IMR-90 (cell line): ENCODE measurements at regions not wholly inside any gene's neighbourhood (a gene's known extent, or its start where the extent isn't known, plus 50 kb on each side); places are given as distances from the start of the nearest gene placed in this dataset.
A peak's percentile ranks its signal among the peaks of the same experiment; 100 is the strongest.

Source experiments
- ATAC-seq: fragments of 200-7000 bp; cut with Tn5 transposase; 2 replicates; pipeline ENCODE4 v1.9.1; 2020; ENCODE audit warnings: low read depth, mild to moderate bottlenecking, moderate library complexity
- BruUV-seq: library from RNA; stranded (reverse); fragments of 400-500 nt; replicated peaks from 2 replicates; lab custom pipeline; 2021; lab: Mats Ljungman, UMichigan
- CTCF ChIA-PET: fragments of 300-600 bp; formaldehyde crosslinking; extraction: SDS; loops from one replicate; lab custom pipeline; 2021; ENCODE audit warnings: antibody characterized with exemption; lab: Yijun Ruan, JAX
- POLR2A ChIA-PET: fragments of 300-600 bp; sonication (Branson Sonifier 250); formaldehyde crosslinking; loops from one replicate; lab custom pipeline; 2022; ENCODE audit warnings: antibody characterized with exemption; ENCODE audit not compliant: unreplicated experiment; lab: Charles Lee
- DNase-seq: peaks from one replicate; pipeline ENCODE4 v3.0.0; 2013
- H2AFZ ChIP-seq: replicated peaks from 2 replicates; pipeline ENCODE3; 2013; ENCODE audit warnings: low read length, mild to moderate bottlenecking; ENCODE audit not compliant: poor library complexity
- H2AK5ac ChIP-seq: 2 replicates; pipeline ENCODE4 v1.6.1; 2013; ENCODE audit warnings: low read depth, low read length, inconsistent platforms
- H2AK9ac ChIP-seq: replicated peaks from 2 replicates; pipeline ENCODE3; 2013; ENCODE audit warnings: mild to moderate bottlenecking, low read depth, low read length, moderate library complexity; ENCODE audit not compliant: poor library complexity
- H2BK120ac ChIP-seq: 2 replicates; pipeline ENCODE4 v1.6.1; 2013; ENCODE audit warnings: low read depth, low read length, inconsistent platforms
- H2BK15ac ChIP-seq: 3 replicates; pipeline ENCODE4 v1.6.1; 2013; ENCODE audit warnings: low read depth, low read length, inconsistent platforms
- H2BK20ac ChIP-seq: 2 replicates; pipeline ENCODE4 v1.6.1; 2013; ENCODE audit warnings: low read depth, mild to moderate bottlenecking, inconsistent platforms, low read length, moderate library complexity
- H2BK5ac ChIP-seq: 2 replicates; pipeline ENCODE4 v1.6.1; 2013; ENCODE audit warnings: mild to moderate bottlenecking, low read depth, low read length, inconsistent platforms; ENCODE audit not compliant: poor library complexity, severe bottlenecking
- H3K14ac ChIP-seq: replicated peaks from 2 replicates; pipeline ENCODE4 v1.6.1; 2013; ENCODE audit warnings: low read depth, low read length, inconsistent platforms
- H3K18ac ChIP-seq: 2 replicates; pipeline ENCODE4 v1.6.1; 2013; ENCODE audit warnings: low read depth, low read length, control low read depth
- H3K23ac ChIP-seq: 2 replicates; pipeline ENCODE4 v1.6.1; 2013; ENCODE audit warnings: low read depth, low read length, inconsistent platforms
- H3K27ac ChIP-seq: 2 replicates; pipeline ENCODE4 v1.5.1; 2013; ENCODE audit warnings: mild to moderate bottlenecking, control low read depth, low read length; ENCODE audit not compliant: insufficient read depth
- H3K27me3 ChIP-seq: 2 replicates; pipeline ENCODE4 v1.6.1; 2013; ENCODE audit warnings: low read length; ENCODE audit not compliant: control insufficient read depth, insufficient read depth
- H3K36me3 ChIP-seq: 2 replicates; pipeline ENCODE4 v1.6.1; 2013; ENCODE audit warnings: low read length, mixed read lengths; ENCODE audit not compliant: control insufficient read depth, insufficient read depth
- H3K4ac ChIP-seq: 2 replicates; pipeline ENCODE4 v1.6.1; 2013; ENCODE audit warnings: low read depth, low read length, inconsistent platforms
- H3K4me1 ChIP-seq: 2 replicates; pipeline ENCODE4 v1.6.1; 2013; ENCODE audit warnings: low read length, mixed read lengths; ENCODE audit not compliant: control insufficient read depth, insufficient read depth
- H3K4me2 ChIP-seq: 2 replicates; pipeline ENCODE4 v1.6.1; 2013; ENCODE audit warnings: low read depth, mild to moderate bottlenecking, control low read depth, low read length, moderate library complexity
- H3K4me3 ChIP-seq: 2 replicates; pipeline ENCODE4 v1.5.1; 2013; ENCODE audit warnings: low read depth, mild to moderate bottlenecking, control low read depth, low read length, moderate library complexity; ENCODE audit not compliant: insufficient read depth
- H3K56ac ChIP-seq: 2 replicates; pipeline ENCODE4 v1.6.1; 2013; ENCODE audit warnings: low read length, inconsistent platforms; ENCODE audit not compliant: insufficient read depth; ENCODE audit errors: extremely low read depth
- H3K79me1 ChIP-seq, 2 experiments: 2 replicates each; pipeline ENCODE4 v1.6.1; 2013; ENCODE audit warnings: low read length in 2 of 2, inconsistent platforms in 1 of 2, low read depth in 1 of 2
- H3K9ac ChIP-seq: 2 replicates; pipeline ENCODE4 v1.6.1; 2013; ENCODE audit warnings: low read depth, low read length, control low read depth
- H3K9me1 ChIP-seq: 2 replicates; pipeline ENCODE4 v1.6.1; 2013; ENCODE audit warnings: low read length, inconsistent platforms; ENCODE audit not compliant: insufficient read depth
- H3K9me3 ChIP-seq: 2 replicates; pipeline ENCODE4 v1.6.1; 2013; ENCODE audit warnings: low read length; ENCODE audit not compliant: control insufficient read depth, insufficient read depth
- H4K20me1 ChIP-seq: 2 replicates; pipeline ENCODE4 v1.6.1; 2013; ENCODE audit warnings: low read length, inconsistent platforms; ENCODE audit not compliant: insufficient read depth
- H4K5ac ChIP-seq: 2 replicates; pipeline ENCODE4 v1.6.1; 2013; ENCODE audit warnings: mild to moderate bottlenecking, low read depth, low read length, control low read depth
- H4K8ac ChIP-seq, 2 experiments: 2 replicates each; pipeline ENCODE4 v1.6.1; 2013; ENCODE audit warnings: low read depth in 2 of 2, low read length in 2 of 2, control low read depth in 1 of 2, inconsistent platforms in 1 of 2
- H4K91ac ChIP-seq: 2 replicates; pipeline ENCODE4 v1.6.1; 2013; ENCODE audit warnings: low read depth, low read length, inconsistent platforms; ENCODE audit not compliant: insufficient read depth
- CEBPB ChIP-seq: IDR thresholded peaks from 2 replicates; pipeline ENCODE4 v1.6.1; 2012; ENCODE audit warnings: low read depth, low read length, improper control_type of control experiment
- CHD1 ChIP-seq: IDR thresholded peaks from 2 replicates; pipeline ENCODE4 v1.6.1; 2012; ENCODE audit warnings: low read depth, low read length, improper control_type of control experiment
- WGBS, 2 experiments: methylation state at CpG; one replicate each; pipeline versions ENCODE4 v1.1.5 to v1.1.7; 2013; ENCODE audit warnings: missing lambda C conversion rate in 2 of 2; ENCODE audit not compliant: insufficient read length in 1 of 2; ENCODE audit errors: extremely low coverage in 2 of 2; 5-methylcytosine and 5-hydroxymethylcytosine counted together
- dilution Hi-C: fragments of 300-500 bp; cut with HindIII; formaldehyde crosslinking; loops from one replicate; pipeline ENCODE4 v1.14.3; 2018; ENCODE audit warnings: low sequenced_read_pairs; ENCODE audit not compliant: unreplicated experiment
- in situ Hi-C: fragments of 300-500 bp; cut with MboI; formaldehyde crosslinking; loops from 3 replicates; pipeline ENCODE4 v1.14.3; 2019; ENCODE audit warnings: low sequenced_read_pairs, inconsistent platforms, mixed read lengths
- intact Hi-C: fragments of 100-400 bp; cut with micrococcal nuclease; formaldehyde crosslinking; loops from 2 replicates; pipeline ENCODE4 v1.10.0; 2022

GRCh38 chr4:74523096-74523495, 78.2 kb downstream of the AREG start:
- Histone ChIP-seq H3K36me3 (no peaks in the 10 kb centered on the region), H3K79me1 (no peaks in the 10 kb centered on the region), H3K4ac (peak overlapping the region; percentile 54; the same call in 1 of the 2 replicates), H3K9me1 (0 out of 2 replicates have a peak, but pooled peaks cover 3% of the 10 kb centered on the region), H4K20me1 (no peaks in the 10 kb centered on the region), H3K18ac (peak overlapping the region; percentile 94), H3K4me1 (peaks cover 3% of the 10 kb centered on the region; the same call in 1 of the 2 replicates), H2AK5ac (no peak overlapping the region), H2AFZ (no peak overlapping the region), H4K5ac (peak overlapping the region; percentile 74; the same call in 1 of the 2 replicates), H3K14ac (peak overlapping the region; percentile 46), H3K4me2 (no peak overlapping the region), H4K91ac (no peak overlapping the region), H3K27ac (peak overlapping the region; percentile 48), H3K9ac (no peak overlapping the region), H2BK20ac (peak overlapping the region; percentile 83; the same call in 1 of the 2 replicates), H2BK5ac (peak overlapping the region; percentile 88), H3K4me3 (no peak overlapping the region), H2AK9ac (no peak overlapping the region), H4K8ac (peak overlapping the region; percentile 41 to 54; a peak in 1 of 4 replicates), H3K23ac (peak overlapping the region; percentile 87; the same call in 1 of the 2 replicates), H3K56ac (peak overlapping the region; percentile 26; the same call in 1 of the 2 replicates), H2BK15ac (no peak overlapping the region; the same call in 2 of the 3 replicates), H2BK120ac (peak overlapping the region; percentile 87), H3K27me3 (no peaks in the 10 kb centered on the region), H3K9me3 (no peaks in the 10 kb centered on the region)
- ChIA-PET POLR2A (interaction anchor here (0.6 kb wide), 1 partner anchor 113 kb away, joined by 4 read pairs; no protein-coding TSS in a partner anchor), CTCF (interaction anchor here (1.3 kb wide), 1 partner anchor 10 kb away, joined by 4 read pairs; no protein-coding TSS in a partner anchor)
- WGBS, 2 experiments, result no CpG with 5 or more reads among the region's 1 CpG
- intact Hi-C loops, result no loop called here
- BruUV-seq, result no TSS peak
- no peak for TF ChIP-seq CHD1
- TF ChIP-seq CEBPB, result no peak
- dilution Hi-C loops, result no loop called here
- in situ Hi-C loops, result no loop called here
- ATAC-seq (no peak), DNase-seq (no peak)
